ENCODE measurements at regions not wholly inside any gene's neighbourhood (a gene's known extent, or its start where the extent isn't known, plus 50 kb on each side); places are given as distances from the start of the nearest gene placed in this dataset.

GRCh38 chr3:127428344-127428997, 140.6 kb upstream of the PRR20G start:
- H3K27me3 ChIP-seq (replicated peaks), result peaks cover 10% of the 10 kb centered on the region
- no peak overlapping the region for H3K27ac ChIP-seq
- no peak overlapping the region for H3K4me3 ChIP-seq (ENCODE audit: low read depth, low read length)
- DNase-seq, result no peak
- no peak for TF ChIP-seq CTCF (IDR thresholded peaks at IDR 0.05; ENCODE audit: low read depth, low read length, missing control alignments)
- no peaks in the 10 kb centered on the region for H3K36me3 ChIP-seq (replicated peaks)
- in situ Hi-C loops (cut with HindIII; ENCODE audit: low pct_ligation_motif_present, low sequenced_read_pairs), result no loop called here

DNA sequence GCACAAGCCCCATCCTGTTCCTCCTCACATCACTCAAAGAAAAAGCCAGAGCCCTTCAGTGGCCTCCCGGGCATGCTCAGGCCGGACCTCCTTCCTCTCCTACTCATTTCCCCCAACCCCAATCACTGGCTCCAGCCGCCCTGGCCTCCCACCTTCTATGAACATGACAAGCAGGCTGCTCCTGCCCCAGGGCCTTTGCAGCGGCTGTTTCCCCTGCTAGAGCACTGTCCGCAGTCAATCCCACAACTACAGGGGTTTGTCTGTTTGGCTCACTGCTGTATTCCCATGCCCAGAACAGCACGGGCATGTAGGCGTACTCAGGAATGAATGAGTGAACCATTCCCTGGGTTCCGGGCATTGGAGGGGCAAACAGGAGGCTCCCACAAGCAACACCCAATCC, 139.8 kb upstream of the PRR20G start:
- DNase-seq, result no peak
- TF ChIP-seq CTCF (IDR thresholded peaks at IDR 0.05; ENCODE audit: low read depth, low read length, missing control alignments), result no peak
- Histone ChIP-seq H3K4me3 (ENCODE audit: low read depth, low read length) (no peak overlapping the region), H3K27me3 (replicated peaks) (peaks cover 17% of the 10 kb centered on the region), H3K27ac (no peak overlapping the region), H3K36me3 (replicated peaks) (no peaks in the 10 kb centered on the region)
- in situ Hi-C loops (cut with HindIII; ENCODE audit: low pct_ligation_motif_present, low sequenced_read_pairs), result no loop called here

GRCh38 chr3:127427156-127427555, 139.3 kb upstream of the PRR20G start:
- DNase-seq, result no peak
- in situ Hi-C loops (cut with HindIII; ENCODE audit: low pct_ligation_motif_present, low sequenced_read_pairs), result no loop called here
- H3K4me3 ChIP-seq (ENCODE audit: low read depth, low read length), result no peak overlapping the region
- TF ChIP-seq CTCF (IDR thresholded peaks at IDR 0.05; ENCODE audit: low read depth, low read length, missing control alignments), result no peak
- H3K27ac ChIP-seq, result no peak overlapping the region
- peaks cover 20% of the 10 kb centered on the region for H3K27me3 ChIP-seq (replicated peaks)
- no peaks in the 10 kb centered on the region for H3K36me3 ChIP-seq (replicated peaks)

- TF ChIP-seq CTCF (IDR thresholded peaks at IDR 0.05; ENCODE audit: low read depth, low read length, missing control alignments), result no peak
- Histone ChIP-seq H3K27ac (no peak overlapping the region), H3K27me3 (replicated peaks) (peaks cover 24% of the 10 kb centered on the region), H3K4me3 (ENCODE audit: low read depth, low read length) (no peak overlapping the region), H3K36me3 (replicated peaks) (no peaks in the 10 kb centered on the region)
- in situ Hi-C loops (cut with HindIII; ENCODE audit: low pct_ligation_motif_present, low sequenced_read_pairs), result no loop called here
- DNase-seq, result no peak
These were observed 138.8 kb upstream of the PRR20G start for GRCh38 chr3:127426444-127427153.

- Histone ChIP-seq H3K4me3 (ENCODE audit: low read depth, low read length) (no peak overlapping the region), H3K27ac (no peak overlapping the region), H3K27me3 (replicated peaks) (peaks cover 27% of the 10 kb centered on the region), H3K36me3 (replicated peaks) (no peaks in the 10 kb centered on the region)
- no peak for DNase-seq
- in situ Hi-C loops (cut with HindIII; ENCODE audit: low pct_ligation_motif_present, low sequenced_read_pairs), result no loop called here
- TF ChIP-seq CTCF (IDR thresholded peaks at IDR 0.05; ENCODE audit: low read depth, low read length, missing control alignments), result no peak
These were observed 137.9 kb upstream of the PRR20G start for GRCh38 chr3:127425505-127426443.
